CD4-positive, alpha-beta T cell (primary cell): ENCODE measurements at regions not wholly inside any gene's neighbourhood (a gene's known extent, or its start where the extent isn't known, plus 50 kb on each side); places are given as distances from the start of the nearest gene placed in this dataset.

ENCODE experiments used
- ATAC-seq: fragments of 200-7000 bp; cut with Tn5 transposase; one replicate; pipeline ENCODE4 v1.10.0; 2022; ENCODE audit warnings: mild to moderate bottlenecking; ENCODE audit not compliant: poor library complexity
- CTCF ChIA-PET: fragments of 350-600 bp; sonication (Branson Sonifier 250); formaldehyde crosslinking; loops from one replicate; lab custom pipeline; 2021; ENCODE audit warnings: antibody characterized with exemption, inconsistent platforms; lab: Charles Lee
- POLR2A ChIA-PET: fragments of 350-600 bp; sonication (Branson Sonifier 250); formaldehyde crosslinking; loops from one replicate; lab custom pipeline; 2021; ENCODE audit warnings: antibody characterized with exemption, inconsistent platforms; lab: Charles Lee
- DNase-seq, 14 experiments: peaks; one replicate each; pipeline ENCODE4 v3.0.0-alpha.2; 2013 to 2020; ENCODE audit warnings: mixed read lengths in 2 of 14
- H3K27ac ChIP-seq, 2 donors: one replicate each; pipeline versions ENCODE4 v1.5.1 to v1.7.0; 2013; ENCODE audit warnings: low read length in 2 of 2, low read depth in 1 of 2, mild to moderate bottlenecking in 1 of 2
- H3K27me3 ChIP-seq, 2 experiments: 1 replicate in 1 of 2; 2 replicates in 1 of 2; pipeline versions ENCODE4 v1.6.1 to v1.7.0; 2013; ENCODE audit warnings: low read length in 2 of 2, control low read depth in 1 of 2, mild to moderate bottlenecking in 1 of 2, moderate library complexity in 1 of 2; ENCODE audit not compliant: insufficient read depth in 2 of 2, control insufficient read depth in 1 of 2
- H3K36me3 ChIP-seq: one replicate; pipeline ENCODE4 v1.6.1; 2013; ENCODE audit warnings: low read length, control low read depth; ENCODE audit not compliant: insufficient read depth
- H3K4me1 ChIP-seq: one replicate; pipeline ENCODE4 v1.6.1; 2013; ENCODE audit warnings: low read length, control low read depth; ENCODE audit not compliant: insufficient read depth
- H3K4me3 ChIP-seq: one replicate; pipeline ENCODE4 v1.5.1; 2013; ENCODE audit warnings: mild to moderate bottlenecking, low read length, moderate library complexity
- H3K9me3 ChIP-seq, 2 experiments: 1 replicate in 1 of 2; 2 replicates in 1 of 2; pipeline versions ENCODE4 v1.6.1 to v1.7.0; 2013; ENCODE audit warnings: low read length in 2 of 2, mild to moderate bottlenecking in 2 of 2, control low read depth in 1 of 2, moderate library complexity in 1 of 2; ENCODE audit not compliant: control insufficient read depth in 1 of 2, insufficient read depth in 1 of 2
- H3K27ac Mint-ChIP-seq: one replicate; pipeline ENCODE4 v1.8.0; 2020; ENCODE audit warnings: mixed read lengths
- H3K27me3 Mint-ChIP-seq: one replicate; pipeline ENCODE4 v1.8.0; 2021; ENCODE audit warnings: mixed read lengths
- H3K36me3 Mint-ChIP-seq: one replicate; pipeline ENCODE4 v1.8.0; 2021; ENCODE audit warnings: low read depth, mixed read lengths
- H3K4me1 Mint-ChIP-seq: one replicate; pipeline ENCODE4 v1.8.0; 2021; ENCODE audit warnings: low read depth, mixed read lengths
- H3K4me3 Mint-ChIP-seq: one replicate; pipeline ENCODE4 v1.8.0; 2020; ENCODE audit warnings: mild to moderate bottlenecking, mixed read lengths
- H3K9me3 Mint-ChIP-seq: one replicate; pipeline ENCODE4 v1.8.0; 2020; ENCODE audit warnings: mixed read lengths
- CTCF ChIP-seq: fragments of 200-600 bp; IDR thresholded peaks from one replicate; pipeline ENCODE4 v1.8.0; 2022; ENCODE audit warnings: antibody characterized with exemption, mild to moderate bottlenecking
- intact Hi-C, 2 experiments: fragments of 100-400 bp; cut with DNase I in 1 of 2; cut with micrococcal nuclease in 1 of 2; formaldehyde crosslinking; loops; one replicate each; pipeline versions ENCODE4 v1.15.1 to v1.9.0; 2023 to 2025; cut with DNase I, micrococcal nuclease

GRCh38 chr2:67625690-67626475, 228.8 kb downstream of the ETAA1 start:
- Histone ChIP-seq H3K27me3 (no peaks in the 10 kb centered on the region), H3K36me3 (no peaks in the 10 kb centered on the region), H3K4me3 (no peak overlapping the region), H3K4me1 (no peaks in the 10 kb centered on the region), H3K9me3 (no peaks in the 10 kb centered on the region), H3K27ac (no peak overlapping the region)
- intact Hi-C loops, result no loop called here
- no peak overlapping the region for H3K27ac Mint-ChIP-seq
- no peak for TF ChIP-seq CTCF
- DNase-seq, result no peak
- H3K36me3 Mint-ChIP-seq, result no peaks in the 10 kb centered on the region
- POLR2A ChIA-PET, result no interaction called here
- no peaks in the 10 kb centered on the region for H3K27me3 Mint-ChIP-seq
- ATAC-seq, result no peak
- no peak overlapping the region for H3K4me3 Mint-ChIP-seq
- H3K9me3 Mint-ChIP-seq, result peaks cover 8% of the 10 kb centered on the region
- CTCF ChIA-PET, result no interaction called here
- H3K4me1 Mint-ChIP-seq, result no peaks in the 10 kb centered on the region

GRCh38 chr2:67626656-67627055, 229.5 kb downstream of the ETAA1 start:
- Histone ChIP-seq H3K27me3 (no peaks in the 10 kb centered on the region), H3K4me3 (no peak overlapping the region), H3K9me3 (no peaks in the 10 kb centered on the region), H3K36me3 (no peaks in the 10 kb centered on the region), H3K4me1 (no peaks in the 10 kb centered on the region), H3K27ac (no peak overlapping the region)
- H3K4me1 Mint-ChIP-seq, result no peaks in the 10 kb centered on the region
- intact Hi-C loops, result no loop called here
- no peaks in the 10 kb centered on the region for H3K27me3 Mint-ChIP-seq
- POLR2A ChIA-PET, result no interaction called here
- H3K36me3 Mint-ChIP-seq, result no peaks in the 10 kb centered on the region
- H3K27ac Mint-ChIP-seq, result no peak overlapping the region
- peaks cover 8% of the 10 kb centered on the region for H3K9me3 Mint-ChIP-seq
- TF ChIP-seq CTCF, result no peak
- ATAC-seq (no peak), DNase-seq (no peak)
- no peak overlapping the region for H3K4me3 Mint-ChIP-seq
- CTCF ChIA-PET, result no interaction called here

- POLR2A ChIA-PET, result no interaction called here
- Histone ChIP-seq H3K36me3 (no peaks in the 10 kb centered on the region), H3K27ac (no peak overlapping the region), H3K27me3 (no peaks in the 10 kb centered on the region), H3K4me1 (no peaks in the 10 kb centered on the region), H3K4me3 (no peak overlapping the region), H3K9me3 (no peaks in the 10 kb centered on the region)
- Mint-ChIP-seq H3K9me3 (peaks cover 8% of the 10 kb centered on the region), H3K27ac (no peak overlapping the region), H3K4me1 (no peaks in the 10 kb centered on the region), H3K4me3 (no peak overlapping the region), H3K27me3 (no peaks in the 10 kb centered on the region), H3K36me3 (no peaks in the 10 kb centered on the region)
- intact Hi-C loops, result no loop called here
- no peak for DNase-seq
- TF ChIP-seq CTCF, result no peak
- CTCF ChIA-PET, result no interaction called here
- ATAC-seq, result no peak
These were observed 230.5 kb downstream of the ETAA1 start for GRCh38 chr2:67627456-67628207.
